Neural progenitor cell (in vitro differentiated cells): ENCODE measurements at regions not wholly inside any gene's neighbourhood (a gene's known extent, or its start where the extent isn't known, plus 50 kb on each side); places are given as distances from the start of the nearest gene placed in this dataset.
A peak's percentile ranks its signal among the peaks of the same experiment; 100 is the strongest.

Experiments
- DNase-seq: peaks from one replicate; pipeline ENCODE4 v3.0.0-alpha.2; 2016; ENCODE audit warnings: low spot score
- H2AFZ ChIP-seq: fragments of 200-600 bp; sonication (generic); replicated peaks from 2 replicates; pipeline ENCODE4 v1.6.1; 2016; ENCODE audit warnings: antibody characterized with exemption
- H3F3A ChIP-seq: fragments of 200-600 bp; sonication (generic); 2 replicates; pipeline ENCODE4 v1.6.1; 2016; ENCODE audit warnings: antibody characterized with exemption, low read depth
- H3K27ac ChIP-seq: fragments of 200-600 bp; sonication (generic); 2 replicates; pipeline ENCODE4 v1.5.1; 2016; ENCODE audit warnings: mild to moderate bottlenecking
- H3K27me3 ChIP-seq: fragments of 200-600 bp; sonication (generic); 2 replicates; pipeline ENCODE4 v1.6.1; 2016; ENCODE audit warnings: mild to moderate bottlenecking, moderate library complexity
- H3K36me3 ChIP-seq: fragments of 200-600 bp; sonication (generic); 2 replicates; pipeline ENCODE4 v1.5.1; 2016
- H3K4me1 ChIP-seq: fragments of 200-600 bp; sonication (generic); 2 replicates; pipeline ENCODE4 v1.6.1; 2016; ENCODE audit warnings: mixed run types
- H3K4me2 ChIP-seq: fragments of 200-600 bp; sonication (generic); 2 replicates; pipeline ENCODE4 v1.6.1; 2016
- H3K4me3 ChIP-seq: fragments of 200-600 bp; sonication (generic); 2 replicates; pipeline ENCODE4 v1.5.1; 2016
- H3K79me2 ChIP-seq: fragments of 200-600 bp; sonication (generic); 2 replicates; pipeline ENCODE4 v1.6.1; 2016; ENCODE audit warnings: low read depth
- H3K9ac ChIP-seq: fragments of 200-600 bp; sonication (generic); 2 replicates; pipeline ENCODE4 v1.6.1; 2016
- H3K9me3 ChIP-seq: fragments of 200-600 bp; sonication (generic); 2 replicates; pipeline ENCODE4 v1.5.1; 2016; ENCODE audit warnings: low read depth
- H4K20me1 ChIP-seq: fragments of 200-600 bp; sonication (generic); 2 replicates; pipeline ENCODE4 v1.6.1; 2016; ENCODE audit warnings: low read depth
- H3K27ac Mint-ChIP-seq: 3 replicates; pipeline ENCODE4 v1.8.0; 2021; ENCODE audit warnings: mixed read lengths
- H3K27me3 Mint-ChIP-seq: 2 replicates; pipeline ENCODE4 v1.8.0; 2022; ENCODE audit warnings: low read depth, mild to moderate bottlenecking, inconsistent platforms, moderate library complexity, mixed read lengths; ENCODE audit not compliant: insufficient read depth
- H3K36me3 Mint-ChIP-seq: 3 replicates; pipeline ENCODE4 v1.8.0; 2021; ENCODE audit warnings: mixed read lengths
- H3K4me1 Mint-ChIP-seq: 3 replicates; pipeline ENCODE4 v1.8.0; 2021; ENCODE audit warnings: mixed read lengths
- H3K4me3 Mint-ChIP-seq: 3 replicates; pipeline ENCODE4 v1.8.0; 2021; ENCODE audit warnings: mild to moderate bottlenecking, moderate library complexity, mixed read lengths
- H3K9me3 Mint-ChIP-seq: 3 replicates; pipeline ENCODE4 v1.8.0; 2020; ENCODE audit warnings: mixed read lengths
- CTCF ChIP-seq: fragments of 200-600 bp; sonication (generic); IDR thresholded peaks from 2 replicates; pipeline ENCODE4 v1.5.1; 2017; ENCODE audit warnings: antibody characterized with exemption, mild to moderate bottlenecking
- EZH2 ChIP-seq: fragments of 200-600 bp; sonication (generic); IDR thresholded peaks from 2 replicates; pipeline ENCODE4 v1.6.1; 2017; ENCODE audit warnings: antibody characterized with exemption, mild to moderate bottlenecking, moderate library complexity
- EZH2phosphoT487 ChIP-seq: fragments of 200-600 bp; sonication (generic); IDR thresholded peaks from 2 replicates; pipeline ENCODE4 v1.6.1; 2017; ENCODE audit warnings: antibody characterized with exemption

GRCh38 chr6:85241498-85242052 lies 208.3 kb upstream of the NT5E start:
- Mint-ChIP-seq H3K27me3 (no peaks in the 10 kb centered on the region), H3K36me3 (no peaks in the 10 kb centered on the region), H3K4me1 (peaks cover 3% of the 10 kb centered on the region), H3K27ac (no peak overlapping the region), H3K4me3 (no peak overlapping the region), H3K9me3 (no peaks in the 10 kb centered on the region)
- Histone ChIP-seq H3K36me3 (no peaks in the 10 kb centered on the region), H3K4me2 (no peak overlapping the region), H3K79me2 (no peaks in the 10 kb centered on the region), H2AFZ (no peak overlapping the region), H3K27ac (no peak overlapping the region), H3K4me3 (no peak overlapping the region), H3K9me3 (no peaks in the 10 kb centered on the region), H3K9ac (no peak overlapping the region), H4K20me1 (no peaks in the 10 kb centered on the region), H3K27me3 (no peaks in the 10 kb centered on the region), H3F3A (no peaks in the 10 kb centered on the region), H3K4me1 (peaks cover 8% of the 10 kb centered on the region)
- TF ChIP-seq EZH2 (no peak), EZH2phosphoT487 (no peak), CTCF (no peak)
- DNase-seq: no peak

- Mint-ChIP-seq H3K27me3 (no peaks in the 10 kb centered on the region), H3K27ac (no peak overlapping the region), H3K4me3 (no peak overlapping the region), H3K36me3 (no peaks in the 10 kb centered on the region), H3K9me3 (no peaks in the 10 kb centered on the region), H3K4me1 (peaks cover 3% of the 10 kb centered on the region)
- peak; percentile 4 for DNase-seq
- Histone ChIP-seq H3K36me3 (no peaks in the 10 kb centered on the region), H3K79me2 (no peaks in the 10 kb centered on the region), H3K9me3 (no peaks in the 10 kb centered on the region), H3F3A (no peaks in the 10 kb centered on the region), H3K27me3 (no peaks in the 10 kb centered on the region), H3K27ac (no peak overlapping the region), H3K9ac (no peak overlapping the region), H3K4me3 (no peak overlapping the region), H2AFZ (no peak overlapping the region), H4K20me1 (no peaks in the 10 kb centered on the region), H3K4me2 (no peak overlapping the region), H3K4me1 (peaks cover 8% of the 10 kb centered on the region)
- no peak for TF ChIP-seq EZH2
- TF ChIP-seq EZH2phosphoT487: no peak
- TF ChIP-seq CTCF: no peak
Observed at GRCh38 chr6:85240787-85241385, 209.0 kb upstream of the NT5E start.

- Histone ChIP-seq H3K27ac (no peak overlapping the region), H3K4me2 (no peak overlapping the region), H3K4me1 (peaks cover 8% of the 10 kb centered on the region), H2AFZ (no peak overlapping the region), H3K9me3 (no peaks in the 10 kb centered on the region), H3K36me3 (no peaks in the 10 kb centered on the region), H3K79me2 (no peaks in the 10 kb centered on the region), H4K20me1 (no peaks in the 10 kb centered on the region), H3F3A (no peaks in the 10 kb centered on the region), H3K9ac (no peak overlapping the region), H3K4me3 (no peak overlapping the region), H3K27me3 (no peaks in the 10 kb centered on the region)
- Mint-ChIP-seq H3K4me1 (peaks cover 3% of the 10 kb centered on the region), H3K4me3 (no peak overlapping the region), H3K27ac (no peak overlapping the region), H3K9me3 (no peaks in the 10 kb centered on the region), H3K27me3 (peaks cover 3% of the 10 kb centered on the region), H3K36me3 (no peaks in the 10 kb centered on the region)
- peak; percentile 9 for DNase-seq
- no peak for TF ChIP-seq EZH2phosphoT487
- TF ChIP-seq CTCF: no peak
- TF ChIP-seq EZH2: no peak
Observed at GRCh38 chr6:85237478-85237877, 212.4 kb upstream of the NT5E start.
